GM18873 (cell line): ENCODE measurements at regions not wholly inside any gene's neighbourhood (a gene's known extent, or its start where the extent isn't known, plus 50 kb on each side); places are given as distances from the start of the nearest gene placed in this dataset.

Experiments used
- ATAC-seq: cut with Tn5 transposase; IDR thresholded peaks from one replicate; pipeline ENCODE4 v1.9.1; 2021; ENCODE audit warnings: mild to moderate bottlenecking, moderate library complexity, moderate number of reproducible peaks; ENCODE audit not compliant: unreplicated experiment, low FRiP score

GRCh38 chr2:198825534-198825933 lies 632.2 kb downstream of the SATB2 start:
- no peak for ATAC-seq

- no peak for ATAC-seq
These were observed 640.2 kb downstream of the SATB2 start for GRCh38 chr2:198817536-198817935.

GRCh38 chr2:198815626-198816025 lies 642.1 kb downstream of the SATB2 start:
- no peak for ATAC-seq

GRCh38 chr2:198811198-198811597 lies 646.5 kb downstream of the SATB2 start:
- no peak for ATAC-seq

- no peak for ATAC-seq
These were observed 647.8 kb downstream of the SATB2 start for GRCh38 chr2:198809976-198810375.

- no peak for ATAC-seq
These were observed 650.6 kb downstream of the SATB2 start for GRCh38 chr2:198807131-198807530.

- ATAC-seq, result no peak
These were observed 662.3 kb downstream of the SATB2 start for GRCh38 chr2:198795419-198795818.

- no peak for ATAC-seq
These were observed 666.1 kb downstream of the SATB2 start for GRCh38 chr2:198791623-198792022.

GRCh38 chr2:198788676-198789075 lies 669.1 kb downstream of the SATB2 start:
- no peak for ATAC-seq

GRCh38 chr2:198782734-198783133 lies 675.0 kb downstream of the SATB2 start:
- ATAC-seq, result no peak

- ATAC-seq, result no peak
These were observed 680.9 kb downstream of the SATB2 start for GRCh38 chr2:198776616-198777406.

- ATAC-seq, result no peak
These were observed 682.0 kb downstream of the SATB2 start for GRCh38 chr2:198775737-198776136.

- ATAC-seq, result no peak
These were observed 683.2 kb downstream of the SATB2 start for GRCh38 chr2:198774576-198774975.

GRCh38 chr2:198767694-198768093 lies 690.0 kb downstream of the SATB2 start:
- no peak for ATAC-seq

- no peak for ATAC-seq
These were observed 693.9 kb downstream of the SATB2 start for GRCh38 chr2:198763793-198764192.

- no peak for ATAC-seq
These were observed 695.3 kb downstream of the SATB2 start for GRCh38 chr2:198762441-198762840.

- ATAC-seq, result no peak
These were observed 700.7 kb downstream of the SATB2 start for GRCh38 chr2:198757069-198757468.

GRCh38 chr2:198756166-198756565 lies 701.6 kb downstream of the SATB2 start:
- ATAC-seq, result no peak

GRCh38 chr2:198753101-198753500 lies 704.6 kb downstream of the SATB2 start:
- ATAC-seq, result no peak

GRCh38 chr2:198749364-198749763 lies 708.4 kb downstream of the SATB2 start:
- no peak for ATAC-seq

- ATAC-seq, result no peak
These were observed 725.8 kb downstream of the SATB2 start for GRCh38 chr2:198731842-198732399.

GRCh38 chr2:198720266-198720665 lies 737.5 kb downstream of the SATB2 start:
- no peak for ATAC-seq
